HFFc6 (cell line): ENCODE measurements at regions not wholly inside any gene's neighbourhood (a gene's known extent, or its start where the extent isn't known, plus 50 kb on each side); places are given as distances from the start of the nearest gene placed in this dataset.

ENCODE experiments used
- DNase-seq: peaks from one replicate; pipeline ENCODE4 v3.0.0-alpha.2; 2018
- H3K27ac Mint-ChIP-seq: 2 replicates; pipeline ENCODE4 v1.8.0; 2020; ENCODE audit warnings: mild to moderate bottlenecking, mixed read lengths
- H3K27me3 Mint-ChIP-seq: 2 replicates; pipeline ENCODE4 v1.8.0; 2021; ENCODE audit warnings: mild to moderate bottlenecking, moderate library complexity, mixed read lengths; ENCODE audit not compliant: insufficient read depth
- H3K36me3 Mint-ChIP-seq: 2 replicates; pipeline ENCODE4 v1.8.0; 2021; ENCODE audit warnings: low read depth, mixed read lengths
- H3K4me1 Mint-ChIP-seq: 2 replicates; pipeline ENCODE4 v1.8.0; 2020; ENCODE audit warnings: low read depth, mixed read lengths
- H3K4me3 Mint-ChIP-seq: 2 replicates; pipeline ENCODE4 v1.8.0; 2020; ENCODE audit warnings: mild to moderate bottlenecking, moderate library complexity, mixed read lengths
- H3K9me3 Mint-ChIP-seq: 2 replicates; pipeline ENCODE4 v1.8.0; 2020; ENCODE audit warnings: mild to moderate bottlenecking, mixed read lengths
- TF ChIP-seq, protein P1 (sequence below): fragments of 200-600 bp; sonication (generic); IDR thresholded peaks from 2 replicates; pipeline ENCODE4 v1.5.0; 2021; ENCODE audit warnings: antibody characterized with exemption, mild to moderate bottlenecking

DNA sequence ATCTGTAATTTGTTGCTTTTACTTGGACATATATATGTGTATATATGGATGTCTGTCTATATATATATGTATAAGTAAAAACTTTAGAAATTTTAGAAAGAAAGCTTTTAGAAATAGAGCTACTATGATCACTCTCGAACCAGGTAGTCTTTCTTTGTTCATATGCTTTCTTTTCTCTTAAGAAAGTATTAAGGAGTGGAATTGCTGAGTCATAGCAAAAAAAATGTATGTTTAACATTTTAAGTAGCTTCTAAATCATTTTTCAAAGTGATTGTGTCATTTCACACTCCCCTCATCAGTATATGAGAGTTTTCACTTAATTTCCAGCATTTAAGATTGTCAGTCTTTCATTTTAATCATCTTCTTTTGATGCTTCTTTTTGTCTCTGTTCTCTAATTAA is 447.9 kb upstream of the TECRL start:
- Mint-ChIP-seq H3K4me1 (no peaks in the 10 kb centered on the region), H3K9me3 (peaks cover 9% of the 10 kb centered on the region; the same call in 1 of the 2 replicates), H3K27ac (no peak overlapping the region), H3K27me3 (no peaks in the 10 kb centered on the region), H3K36me3 (no peaks in the 10 kb centered on the region), H3K4me3 (no peak overlapping the region)
- DNase-seq: no peak
- TF ChIP-seq, protein P1, sequence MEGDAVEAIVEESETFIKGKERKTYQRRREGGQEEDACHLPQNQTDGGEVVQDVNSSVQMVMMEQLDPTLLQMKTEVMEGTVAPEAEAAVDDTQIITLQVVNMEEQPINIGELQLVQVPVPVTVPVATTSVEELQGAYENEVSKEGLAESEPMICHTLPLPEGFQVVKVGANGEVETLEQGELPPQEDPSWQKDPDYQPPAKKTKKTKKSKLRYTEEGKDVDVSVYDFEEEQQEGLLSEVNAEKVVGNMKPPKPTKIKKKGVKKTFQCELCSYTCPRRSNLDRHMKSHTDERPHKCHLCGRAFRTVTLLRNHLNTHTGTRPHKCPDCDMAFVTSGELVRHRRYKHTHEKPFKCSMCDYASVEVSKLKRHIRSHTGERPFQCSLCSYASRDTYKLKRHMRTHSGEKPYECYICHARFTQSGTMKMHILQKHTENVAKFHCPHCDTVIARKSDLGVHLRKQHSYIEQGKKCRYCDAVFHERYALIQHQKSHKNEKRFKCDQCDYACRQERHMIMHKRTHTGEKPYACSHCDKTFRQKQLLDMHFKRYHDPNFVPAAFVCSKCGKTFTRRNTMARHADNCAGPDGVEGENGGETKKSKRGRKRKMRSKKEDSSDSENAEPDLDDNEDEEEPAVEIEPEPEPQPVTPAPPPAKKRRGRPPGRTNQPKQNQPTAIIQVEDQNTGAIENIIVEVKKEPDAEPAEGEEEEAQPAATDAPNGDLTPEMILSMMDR: no peak

DNA sequence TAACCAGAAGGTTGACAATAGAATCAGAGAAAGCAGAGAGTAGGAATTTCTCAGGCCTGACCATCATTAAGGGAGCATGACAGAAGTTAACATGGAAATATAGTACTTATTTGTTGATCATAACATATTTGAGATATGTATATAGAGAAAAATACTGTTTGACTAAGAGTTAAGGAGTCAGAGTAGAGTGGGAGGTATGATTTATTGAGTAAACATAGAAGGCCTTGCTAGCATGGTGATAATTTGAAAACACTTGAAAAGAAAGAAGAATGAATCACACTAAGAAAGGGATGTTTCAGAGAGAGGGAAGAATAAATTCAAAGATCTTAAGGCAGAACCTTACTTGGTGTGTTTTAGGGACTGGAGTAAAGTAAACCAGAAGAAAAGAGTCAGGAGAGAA is 437.2 kb upstream of the TECRL start:
- no peak overlapping the region for H3K4me3 Mint-ChIP-seq
- no peak overlapping the region for H3K27ac Mint-ChIP-seq
- peaks cover 13% of the 10 kb centered on the region for H3K9me3 Mint-ChIP-seq
- H3K27me3 Mint-ChIP-seq: no peaks in the 10 kb centered on the region
- DNase-seq: no peak
- TF ChIP-seq, protein P1: no peak
- H3K4me1 Mint-ChIP-seq: no peaks in the 10 kb centered on the region
- no peaks in the 10 kb centered on the region for H3K36me3 Mint-ChIP-seq

DNA sequence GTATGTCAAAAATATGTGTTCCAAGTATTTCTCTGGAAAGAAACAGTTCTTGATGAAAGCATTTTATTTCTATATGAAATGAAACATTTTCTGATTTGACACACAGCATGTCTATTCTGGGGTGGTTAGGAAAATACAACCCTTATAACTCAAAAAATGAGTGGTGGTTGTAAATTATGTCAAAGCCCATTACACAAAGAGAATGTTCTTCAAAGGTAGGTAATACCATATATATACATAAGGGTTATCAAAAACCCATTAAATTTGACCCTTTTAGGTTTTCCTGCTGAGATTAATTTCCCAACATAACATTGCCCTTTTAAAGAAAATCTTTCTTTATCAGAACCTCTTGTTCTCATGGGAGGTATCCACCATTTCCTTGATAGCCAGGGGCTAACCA is 420.5 kb upstream of the TECRL start:
- H3K4me1 Mint-ChIP-seq: no peaks in the 10 kb centered on the region
- peaks cover 35% of the 10 kb centered on the region for H3K9me3 Mint-ChIP-seq

DNA sequence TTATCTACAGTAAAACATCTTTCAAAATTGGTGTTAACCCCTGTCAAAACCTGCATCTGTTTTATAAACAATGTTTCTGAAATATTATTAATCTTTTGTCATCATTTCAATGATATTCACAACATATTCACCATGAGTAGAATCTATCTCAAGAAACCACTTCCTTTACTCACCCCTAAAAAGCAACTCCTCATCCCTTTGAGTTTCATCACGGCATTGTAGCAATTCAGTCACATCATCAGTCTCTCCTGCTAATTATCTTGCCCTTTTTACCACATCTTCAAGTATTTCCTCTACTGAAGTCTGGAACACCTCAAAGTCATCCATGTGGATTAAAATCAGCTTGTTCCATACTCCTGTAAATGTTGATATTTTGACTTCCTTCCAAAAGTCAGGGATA is 415.3 kb upstream of the TECRL start:
- no peak for DNase-seq
- no peaks in the 10 kb centered on the region for H3K27me3 Mint-ChIP-seq
- TF ChIP-seq, protein P1: no peak

More for the DNA sequence above, 420.5 kb upstream of the TECRL start:
- H3K27ac Mint-ChIP-seq: no peak overlapping the region
- TF ChIP-seq, protein P1: no peak
- DNase-seq: no peak
- no peak overlapping the region for H3K4me3 Mint-ChIP-seq
- no peaks in the 10 kb centered on the region for H3K27me3 Mint-ChIP-seq
- H3K36me3 Mint-ChIP-seq: no peaks in the 10 kb centered on the region

DNA sequence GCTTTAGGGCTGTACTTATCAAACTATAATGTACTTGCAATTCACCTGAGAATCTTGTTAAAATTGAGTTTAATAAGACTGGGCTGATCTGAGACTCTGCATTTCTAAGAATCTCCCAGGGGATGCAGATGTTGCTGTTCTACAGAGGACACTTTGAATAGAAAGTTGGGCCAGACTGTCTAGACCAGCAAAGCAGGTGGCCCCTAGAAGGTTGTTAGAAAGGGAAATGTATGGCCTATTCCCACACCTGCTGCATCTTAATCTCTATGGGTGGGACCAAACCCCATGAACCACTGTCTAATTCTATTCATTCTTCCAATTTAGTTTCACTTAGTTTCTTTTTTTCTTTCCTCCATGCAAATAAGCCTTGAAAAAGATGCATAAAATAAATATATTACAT is 413.2 kb upstream of the TECRL start:
- 0 out of 2 replicates have a peak, but pooled peaks cover 3% of the 10 kb centered on the region for H3K36me3 Mint-ChIP-seq
- H3K4me1 Mint-ChIP-seq: no peaks in the 10 kb centered on the region
- TF ChIP-seq, protein P1: no peak
- no peaks in the 10 kb centered on the region for H3K27me3 Mint-ChIP-seq
- no peak for DNase-seq
- peaks cover 25% of the 10 kb centered on the region for H3K9me3 Mint-ChIP-seq
- no peak overlapping the region for H3K27ac Mint-ChIP-seq
- H3K4me3 Mint-ChIP-seq: no peak overlapping the region

More for the DNA sequence above, 415.3 kb upstream of the TECRL start:
- Mint-ChIP-seq H3K4me1 (no peaks in the 10 kb centered on the region), H3K9me3 (peaks cover 25% of the 10 kb centered on the region), H3K36me3 (0 out of 2 replicates have a peak, but pooled peaks cover 3% of the 10 kb centered on the region), H3K4me3 (no peak overlapping the region), H3K27ac (no peak overlapping the region)
